VCaP (cell line): ENCODE measurements at regions not wholly inside any gene's neighbourhood (a gene's known extent, or its start where the extent isn't known, plus 50 kb on each side); places are given as distances from the start of the nearest gene placed in this dataset.

Source experiments
- H3K27ac ChIP-seq: fragments of 450-650 bp; 2 replicates; pipeline ENCODE4 v1.5.1; 2017
- TF ChIP-seq, protein P1 (sequence below): fragments of 450-650 bp; conservative IDR thresholded peaks from 2 replicates; pipeline ENCODE4 v1.5.1; 2017; ENCODE audit warnings: mild to moderate bottlenecking, moderate library complexity

DNA sequence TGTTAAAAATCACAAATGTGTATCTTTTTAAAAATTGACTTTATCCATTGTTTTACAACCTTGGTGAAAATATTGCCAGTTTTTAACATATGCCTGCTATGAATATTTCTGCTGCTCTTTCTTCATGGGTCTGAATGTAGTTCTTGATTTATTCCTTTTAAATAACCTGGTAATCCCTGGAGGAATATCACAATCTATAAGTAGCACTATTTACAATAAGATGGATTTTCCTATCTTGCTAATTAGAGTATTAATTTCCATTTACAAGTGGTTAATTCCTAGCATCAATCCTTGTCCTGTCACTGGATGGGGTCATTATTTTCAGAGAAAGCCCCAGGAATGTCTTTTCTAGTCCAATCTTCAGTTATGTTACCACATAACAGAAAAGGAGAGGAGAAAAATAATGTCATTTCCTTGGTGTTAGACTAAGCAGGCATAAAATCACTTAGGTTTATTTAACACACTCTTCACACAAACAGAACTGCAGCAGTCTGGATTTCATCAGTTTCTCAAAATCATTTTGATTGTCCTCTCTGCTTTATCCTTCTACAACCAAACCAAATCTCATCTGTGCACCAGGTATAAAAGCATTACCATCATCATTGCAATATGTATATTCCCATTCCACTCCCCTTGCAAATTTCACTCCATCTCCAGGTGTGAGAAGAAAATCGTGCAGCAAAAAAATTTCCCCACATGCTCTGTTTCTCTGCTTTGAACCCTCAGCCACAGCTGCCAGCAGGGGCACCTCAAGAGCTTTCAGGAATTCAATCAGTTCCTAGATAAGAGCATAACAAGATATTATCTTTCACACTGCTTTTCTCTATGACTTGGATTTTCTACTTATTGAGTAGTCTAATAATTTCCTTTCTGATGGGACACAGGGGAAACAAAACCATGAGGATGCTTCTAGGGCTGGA lies 204.1 kb downstream of the SEC61B start:
- TF ChIP-seq, protein P1, sequence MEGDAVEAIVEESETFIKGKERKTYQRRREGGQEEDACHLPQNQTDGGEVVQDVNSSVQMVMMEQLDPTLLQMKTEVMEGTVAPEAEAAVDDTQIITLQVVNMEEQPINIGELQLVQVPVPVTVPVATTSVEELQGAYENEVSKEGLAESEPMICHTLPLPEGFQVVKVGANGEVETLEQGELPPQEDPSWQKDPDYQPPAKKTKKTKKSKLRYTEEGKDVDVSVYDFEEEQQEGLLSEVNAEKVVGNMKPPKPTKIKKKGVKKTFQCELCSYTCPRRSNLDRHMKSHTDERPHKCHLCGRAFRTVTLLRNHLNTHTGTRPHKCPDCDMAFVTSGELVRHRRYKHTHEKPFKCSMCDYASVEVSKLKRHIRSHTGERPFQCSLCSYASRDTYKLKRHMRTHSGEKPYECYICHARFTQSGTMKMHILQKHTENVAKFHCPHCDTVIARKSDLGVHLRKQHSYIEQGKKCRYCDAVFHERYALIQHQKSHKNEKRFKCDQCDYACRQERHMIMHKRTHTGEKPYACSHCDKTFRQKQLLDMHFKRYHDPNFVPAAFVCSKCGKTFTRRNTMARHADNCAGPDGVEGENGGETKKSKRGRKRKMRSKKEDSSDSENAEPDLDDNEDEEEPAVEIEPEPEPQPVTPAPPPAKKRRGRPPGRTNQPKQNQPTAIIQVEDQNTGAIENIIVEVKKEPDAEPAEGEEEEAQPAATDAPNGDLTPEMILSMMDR = no peak
- H3K27ac ChIP-seq = no peak overlapping the region

DNA sequence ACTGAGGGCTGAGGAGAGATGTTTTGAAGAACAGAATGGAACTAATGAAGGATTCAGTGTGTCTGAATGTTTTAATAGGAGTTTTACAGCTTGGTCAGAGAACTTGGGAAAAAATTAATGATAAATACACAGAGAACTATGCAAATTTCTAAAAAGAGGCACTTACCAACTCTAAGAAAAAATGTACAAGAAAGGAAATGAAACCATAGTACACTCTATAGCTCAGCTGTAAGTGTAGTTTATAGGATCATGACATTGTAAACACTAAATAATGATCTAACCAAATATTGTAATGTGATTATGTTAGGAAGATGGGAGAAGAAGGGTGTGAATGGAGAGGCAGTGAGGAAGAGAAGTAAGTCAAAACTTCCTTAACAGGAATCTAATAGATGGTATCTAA lies 205.2 kb downstream of the SEC61B start:
- TF ChIP-seq, protein P1 = no peak
- H3K27ac ChIP-seq = no peak overlapping the region

DNA sequence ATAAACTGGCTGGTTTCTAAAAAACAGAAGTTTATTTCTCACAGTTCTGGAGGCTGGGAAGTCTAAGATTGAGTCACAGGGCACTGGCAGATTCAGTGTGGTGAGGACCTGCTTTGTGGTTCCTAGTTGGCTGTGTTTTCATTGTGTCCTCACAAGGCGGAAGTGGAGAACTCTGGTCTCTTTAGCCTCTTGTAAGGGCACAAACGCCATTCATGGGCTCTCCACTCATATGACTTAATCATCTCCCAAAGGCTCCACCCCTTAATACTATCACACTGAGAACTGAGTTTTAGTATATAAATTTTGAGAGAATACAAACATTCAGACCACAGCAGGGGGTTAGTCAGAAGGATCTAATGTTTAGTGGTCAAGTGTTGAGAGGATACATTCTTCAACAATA lies 208.2 kb downstream of the SEC61B start:
- TF ChIP-seq, protein P1 = no peak
- no peak overlapping the region for H3K27ac ChIP-seq

DNA sequence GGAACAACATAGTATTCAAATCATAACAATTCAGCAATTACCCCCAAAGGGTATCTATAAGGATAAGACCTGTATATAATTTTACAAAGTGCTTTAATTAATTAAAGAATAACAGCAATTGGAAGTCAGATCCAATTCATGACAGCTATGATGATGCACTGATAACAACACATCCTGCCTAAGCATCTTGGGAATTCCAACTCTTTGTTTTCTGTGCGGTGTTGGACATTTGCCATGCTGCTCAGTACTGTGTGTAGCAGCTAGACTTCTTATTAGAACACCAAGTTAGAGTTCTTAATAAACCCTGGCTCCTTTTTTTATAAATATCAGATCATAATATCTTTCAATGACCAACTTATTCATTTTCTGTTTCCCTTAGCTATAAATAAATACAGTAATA lies 209.0 kb downstream of the SEC61B start:
- H3K27ac ChIP-seq = no peak overlapping the region
- TF ChIP-seq, protein P1 = no peak

DNA sequence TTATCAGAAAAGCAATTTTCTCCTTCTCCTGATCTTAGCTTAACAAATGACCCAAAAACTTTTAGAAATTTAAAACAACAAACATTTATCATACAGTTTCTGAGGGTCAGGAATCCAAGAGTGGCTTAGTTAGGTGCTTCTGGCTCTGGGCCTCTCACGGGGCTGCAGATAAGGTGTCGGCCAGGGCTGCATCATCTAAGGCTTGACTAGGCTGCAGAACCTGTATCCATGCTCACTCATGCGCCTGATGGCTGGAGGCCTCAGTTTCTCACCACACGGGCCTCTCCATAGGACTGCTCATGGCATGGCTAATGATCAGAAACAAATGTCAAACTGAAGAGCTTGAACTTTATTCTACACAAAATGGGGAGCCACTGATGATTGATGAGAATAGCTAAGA lies 210.0 kb downstream of the SEC61B start:
- H3K27ac ChIP-seq = no peak overlapping the region
- TF ChIP-seq, protein P1 = no peak

DNA sequence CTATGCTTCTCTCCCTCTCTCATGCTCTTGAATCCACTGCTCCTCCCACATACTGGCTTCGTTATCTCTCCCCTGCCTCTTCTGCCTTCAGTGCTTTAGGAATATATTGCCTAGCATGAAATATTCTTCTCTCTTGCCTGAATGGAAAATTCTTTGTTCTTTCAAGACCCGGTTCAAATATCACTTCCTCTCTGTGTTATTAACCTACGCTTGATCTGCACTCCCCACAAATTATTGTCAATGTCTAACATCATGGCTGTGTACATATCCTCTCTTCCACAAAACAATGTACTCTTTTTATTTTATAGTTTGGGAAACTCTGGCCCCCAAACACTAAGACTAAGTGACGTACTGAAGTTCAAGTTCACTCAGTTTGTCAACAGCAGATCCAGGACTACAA lies 211.0 kb downstream of the SEC61B start:
- H3K27ac ChIP-seq = no peak overlapping the region
- TF ChIP-seq, protein P1 = no peak

DNA sequence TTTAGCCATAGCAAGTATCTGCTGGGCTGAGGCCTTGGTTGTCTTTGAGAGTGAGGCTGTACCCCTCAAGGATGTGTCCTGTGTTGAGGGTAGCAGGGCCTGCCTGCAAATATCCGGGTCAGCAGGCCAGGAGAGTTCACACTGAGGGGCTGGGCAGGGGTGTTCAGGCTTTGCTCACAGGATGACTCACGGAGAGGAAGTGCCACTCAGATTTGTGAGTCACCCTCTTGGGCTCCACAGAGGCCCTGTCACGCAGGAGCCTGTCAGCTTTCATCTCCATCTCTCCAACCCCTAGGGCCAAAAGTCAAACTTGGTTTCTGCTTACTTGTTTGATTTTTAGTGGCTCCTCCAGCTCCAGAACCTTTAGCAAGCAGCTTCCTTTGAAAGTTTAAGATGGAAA lies 211.5 kb downstream of the SEC61B start:
- TF ChIP-seq, protein P1 = no peak
- no peak overlapping the region for H3K27ac ChIP-seq
